ENCODE measurements at regions not wholly inside any gene's neighbourhood (a gene's known extent, or its start where the extent isn't known, plus 50 kb on each side); places are given as distances from the start of the nearest gene placed in this dataset.

DNA sequence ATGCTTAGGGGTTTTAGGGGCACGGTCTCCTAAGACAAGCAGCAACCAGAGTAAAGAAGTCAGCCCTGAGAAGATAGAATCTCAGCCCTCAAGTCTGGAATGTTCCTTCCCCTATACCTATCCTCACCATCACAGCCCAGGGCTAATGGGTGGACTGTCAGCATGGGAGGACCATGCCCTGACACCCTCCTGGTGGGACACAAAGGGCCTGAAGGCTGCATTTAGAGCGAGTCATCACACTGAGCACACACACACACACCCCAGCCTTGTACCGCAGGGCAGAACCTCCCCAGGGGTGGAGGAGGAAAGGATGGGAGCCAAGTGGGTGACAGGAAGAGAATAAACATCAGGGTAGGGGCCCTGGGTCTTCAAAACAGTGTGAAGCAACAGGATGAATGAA, 174.8 kb upstream of the SERP2 start:
- H3K9me3 ChIP-seq (ENCODE audit: severe bottlenecking): no peaks in the 10 kb centered on the region
- H3K4me3 ChIP-seq (ENCODE audit: low read depth, low read length): no peak overlapping the region
- no peak for TF ChIP-seq CTCF (IDR thresholded peaks at IDR 0.05; ENCODE audit: low read depth, low read length)
- H3K36me3 ChIP-seq: no peaks in the 10 kb centered on the region
- no peaks in the 10 kb centered on the region for H3K27me3 ChIP-seq (ENCODE audit: insufficient read depth, low read depth, severe bottlenecking)
- no peak for DNase-seq
- no peak overlapping the region for H3K27ac ChIP-seq

GRCh38 chr13:44199627-44200207, 173.9 kb upstream of the SERP2 start:
- DNase-seq: no peak
- Histone ChIP-seq H3K9me3 (ENCODE audit: severe bottlenecking) (no peaks in the 10 kb centered on the region), H3K27me3 (ENCODE audit: insufficient read depth, low read depth, severe bottlenecking) (no peaks in the 10 kb centered on the region), H3K36me3 (no peaks in the 10 kb centered on the region), H3K27ac (no peak overlapping the region), H3K4me3 (ENCODE audit: low read depth, low read length) (no peak overlapping the region)
- no peak for TF ChIP-seq CTCF (IDR thresholded peaks at IDR 0.05; ENCODE audit: low read depth, low read length)

DNA sequence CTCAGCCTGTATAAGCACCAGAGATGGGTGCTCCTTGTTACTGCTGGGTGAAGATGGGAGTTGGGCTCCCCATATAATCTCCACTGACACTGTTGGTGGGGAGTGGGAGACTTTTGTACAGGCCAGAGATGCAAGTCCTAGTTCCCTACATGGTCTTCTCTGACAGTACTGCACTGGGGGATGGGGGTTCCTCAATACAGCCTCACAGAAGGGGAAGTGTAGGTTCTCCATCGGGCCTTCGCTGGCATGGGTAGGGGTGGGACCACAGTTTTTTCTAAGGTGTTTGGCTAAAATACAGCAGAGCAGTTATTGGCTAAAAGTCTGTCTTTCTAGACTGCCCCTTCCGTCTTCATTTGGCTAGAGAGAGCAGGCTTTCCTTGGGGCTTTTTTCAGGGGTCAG, 167.2 kb upstream of the SERP2 start:
- Histone ChIP-seq H3K4me3 (ENCODE audit: low read depth, low read length) (no peak overlapping the region), H3K36me3 (no peaks in the 10 kb centered on the region)

DNA sequence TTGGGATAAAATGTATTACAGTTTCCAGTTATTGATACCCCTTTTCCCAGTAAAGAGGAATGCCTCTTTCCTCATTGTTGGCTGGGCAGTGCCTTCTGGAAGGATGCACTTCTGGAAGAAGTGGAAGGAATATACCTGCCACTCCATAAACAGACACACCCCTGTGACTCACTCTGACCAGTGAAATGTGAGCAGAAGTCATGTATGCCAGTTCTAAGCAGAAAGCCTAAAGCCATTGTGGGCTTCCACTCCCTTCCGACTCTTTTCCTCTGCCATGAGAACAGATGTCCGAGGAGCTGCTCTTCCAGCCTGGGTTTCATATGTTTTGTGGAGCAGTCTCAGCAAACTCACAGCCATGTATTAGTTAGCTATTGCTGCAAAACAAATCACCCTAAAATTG, 166.1 kb upstream of the SERP2 start:
- DNase-seq: no peak
- no peaks in the 10 kb centered on the region for H3K36me3 ChIP-seq
- no peaks in the 10 kb centered on the region for H3K9me3 ChIP-seq (ENCODE audit: severe bottlenecking)
- no peak overlapping the region for H3K4me3 ChIP-seq (ENCODE audit: low read depth, low read length)
- TF ChIP-seq CTCF (IDR thresholded peaks at IDR 0.05; ENCODE audit: low read depth, low read length): no peak
- H3K27me3 ChIP-seq (ENCODE audit: insufficient read depth, low read depth, severe bottlenecking): no peaks in the 10 kb centered on the region
- no peak overlapping the region for H3K27ac ChIP-seq

More for the DNA sequence above, 167.2 kb upstream of the SERP2 start:
- DNase-seq: no peak
- no peak for TF ChIP-seq CTCF (IDR thresholded peaks at IDR 0.05; ENCODE audit: low read depth, low read length)
- H3K27me3 ChIP-seq (ENCODE audit: insufficient read depth, low read depth, severe bottlenecking): no peaks in the 10 kb centered on the region
- H3K27ac ChIP-seq: no peak overlapping the region
- H3K9me3 ChIP-seq (ENCODE audit: severe bottlenecking): no peaks in the 10 kb centered on the region

GRCh38 chr13:44210525-44210924, 163.1 kb upstream of the SERP2 start:
- no peak overlapping the region for H3K27ac ChIP-seq
- no peaks in the 10 kb centered on the region for H3K36me3 ChIP-seq
- no peaks in the 10 kb centered on the region for H3K27me3 ChIP-seq (ENCODE audit: insufficient read depth, low read depth, severe bottlenecking)
- no peaks in the 10 kb centered on the region for H3K9me3 ChIP-seq (ENCODE audit: severe bottlenecking)
- TF ChIP-seq CTCF (IDR thresholded peaks at IDR 0.05; ENCODE audit: low read depth, low read length): no peak
- H3K4me3 ChIP-seq (ENCODE audit: low read depth, low read length): no peak overlapping the region
- DNase-seq: no peak

GRCh38 chr13:44211286-44211685, 162.3 kb upstream of the SERP2 start:
- Histone ChIP-seq H3K27me3 (ENCODE audit: insufficient read depth, low read depth, severe bottlenecking) (no peaks in the 10 kb centered on the region), H3K36me3 (no peaks in the 10 kb centered on the region), H3K27ac (no peak overlapping the region), H3K4me3 (ENCODE audit: low read depth, low read length) (no peak overlapping the region), H3K9me3 (ENCODE audit: severe bottlenecking) (no peaks in the 10 kb centered on the region)
- DNase-seq: no peak
- no peak for TF ChIP-seq CTCF (IDR thresholded peaks at IDR 0.05; ENCODE audit: low read depth, low read length)

Data from WERI-Rb-1 (cell line).